ENCODE measurements at regions not wholly inside any gene's neighbourhood (a gene's known extent, or its start where the extent isn't known, plus 50 kb on each side); places are given as distances from the start of the nearest gene placed in this dataset.

- H3K18ac ChIP-seq (ENCODE audit: insufficient read length, low read depth, low read length), result no peak overlapping the region
- no peak overlapping the region for H3K14ac ChIP-seq (ENCODE audit: insufficient read depth, low read length)
- peak overlapping the region in 1 of 3 experiments; percentile 48; a peak in 2 of 7 replicates for H3K27ac Mint-ChIP-seq
- H3K27me3 Mint-ChIP-seq (ENCODE audit: low read depth), result no peaks in the 10 kb centered on the region
- peaks cover 0 to 4% (median 1%) of the 10 kb centered on the region in 3 experiments; a peak in 3 of 7 replicates for H3K36me3 Mint-ChIP-seq (ENCODE audit: insufficient read depth in 1 of 3, low read depth in 3 of 3)
- no peak overlapping the region for H4K91ac ChIP-seq (ENCODE audit: insufficient read length, low read depth, low read length)
- no peaks in the 10 kb centered on the region for H3K23me2 ChIP-seq (ENCODE audit: insufficient read length, low read depth, low read length, poor library complexity, severe bottlenecking)
- H3K79me1 ChIP-seq (ENCODE audit: insufficient read depth, low read depth, low read length, poor library complexity, severe bottlenecking), result peaks cover 8% of the 10 kb centered on the region
- no peak overlapping the region for H2BK12ac ChIP-seq (ENCODE audit: insufficient read length, low read depth, low read length)
- no peak overlapping the region for H3T11ph ChIP-seq (ENCODE audit: low read length)
- H2BK120ac ChIP-seq (ENCODE audit: low read depth, low read length, poor library complexity, severe bottlenecking), result no peak overlapping the region
- peaks cover 11 to 19% of the 10 kb centered on the region in 2 experiments for H3K4me1 Mint-ChIP-seq
- H3K4me1 ChIP-seq (ENCODE audit: insufficient read depth, low read length), result peaks cover 4% of the 10 kb centered on the region; the same call in 1 of the 2 replicates
- no peak overlapping the region for H3K23ac ChIP-seq (ENCODE audit: insufficient read length, low read depth, low read length)
- no peak overlapping the region for H2BK5ac ChIP-seq (ENCODE audit: insufficient read length, low read length)
- no peak overlapping the region for H3K4me3 Mint-ChIP-seq
- H2BK15ac ChIP-seq (ENCODE audit: low read depth, low read length), result no peak overlapping the region
- no peak overlapping the region for H3K9ac ChIP-seq (ENCODE audit: extremely low read depth, insufficient read length, low read length)
- no peak overlapping the region for H3K27ac ChIP-seq (ENCODE audit: insufficient read length, low read depth, low read length)
- peaks cover 17% of the 10 kb centered on the region; the same call in 1 of the 2 replicates for H3K79me2 ChIP-seq (ENCODE audit: insufficient read depth, low read length)
- no peaks in the 10 kb centered on the region for H3K9me3 ChIP-seq (ENCODE audit: control insufficient read depth, low read depth, low read length)
- no peak overlapping the region for H2BK20ac ChIP-seq (ENCODE audit: low read depth, low read length, poor library complexity, severe bottlenecking)
- H3K27me3 ChIP-seq (ENCODE audit: insufficient read depth, low read length), result no peaks in the 10 kb centered on the region
- no peak overlapping the region for H4K5ac ChIP-seq (ENCODE audit: insufficient read length, low read depth, low read length)
- no peak for DNase-seq
- H3K56ac ChIP-seq (ENCODE audit: insufficient read length, low read depth, low read length), result no peak overlapping the region
- no peak overlapping the region for H2AFZ ChIP-seq (ENCODE audit: low read length)
- no peak overlapping the region for H3K4me2 ChIP-seq (ENCODE audit: insufficient read depth, insufficient read length, low read length)
- no peak overlapping the region for H4K8ac ChIP-seq (replicated peaks; ENCODE audit: insufficient read length, low read depth, low read length)
- no peak overlapping the region for H2AK5ac ChIP-seq (ENCODE audit: insufficient read length, low read length)
- WGBS (ENCODE audit: extremely low coverage, insufficient read length, low lambda C conversion rate), result no CpG with 5 or more reads among the region's 8 CpGs
- no peak for TF ChIP-seq CTCF (conservative IDR thresholded peaks at IDR 0.05)
- no peak overlapping the region for H3K4ac ChIP-seq (ENCODE audit: low read depth, low read length)
- no peaks in the 10 kb centered on the region for H4K20me1 ChIP-seq (ENCODE audit: control insufficient read depth, insufficient read depth, insufficient read length)
- peaks cover 0 to 2% of the 10 kb centered on the region in 2 experiments; a peak in 2 of 5 replicates for H3K9me3 Mint-ChIP-seq
Observed at GRCh38 chr14:71361874-71362273, 454.6 kb downstream of the PCNX1 start.
